ENCODE measurements at regions not wholly inside any gene's neighbourhood (a gene's known extent, or its start where the extent isn't known, plus 50 kb on each side); places are given as distances from the start of the nearest gene placed in this dataset.

- Histone ChIP-seq H3K9ac (ENCODE audit: low read depth in 1 of 2, low read length in 2 of 2) (no peak overlapping the region), H3K4me3 (ENCODE audit: low read depth in 1 of 3, low read length in 3 of 3) (no peak overlapping the region), H3K27me3 (ENCODE audit: control insufficient read depth in 4 of 4, insufficient read depth in 4 of 4, low read length in 3 of 4) (no peaks in the 10 kb centered on the region), H3K4me1 (ENCODE audit: control insufficient read depth in 4 of 4, insufficient read depth in 4 of 4, low read length in 3 of 4) (no peaks in the 10 kb centered on the region), H3K36me3 (ENCODE audit: control insufficient read depth in 4 of 4, insufficient read depth in 3 of 4, low read depth in 1 of 4, low read length in 3 of 4) (no peaks in the 10 kb centered on the region), H3K27ac (ENCODE audit: low read depth in 1 of 2, low read length in 2 of 2) (no peak overlapping the region), H3K9me3 (ENCODE audit: control insufficient read depth in 4 of 4, low read length in 3 of 4) (no peaks in the 10 kb centered on the region)
- TF ChIP-seq GABPA (IDR thresholded peaks at IDR 0.05 in 1 of 2, conservative IDR thresholded peaks at IDR 0.05 in 1 of 2) (no peak), EGR1 (IDR thresholded peaks at IDR 0.05; ENCODE audit: low read depth in 2 of 2) (no peak), FOXA2 (IDR thresholded peaks at IDR 0.05) (no peak), FOXA1 (IDR thresholded peaks at IDR 0.05) (no peak), TAF1 (conservative IDR thresholded peaks at IDR 0.05) (no peak)
- TF ChIP-seq, protein P1, sequence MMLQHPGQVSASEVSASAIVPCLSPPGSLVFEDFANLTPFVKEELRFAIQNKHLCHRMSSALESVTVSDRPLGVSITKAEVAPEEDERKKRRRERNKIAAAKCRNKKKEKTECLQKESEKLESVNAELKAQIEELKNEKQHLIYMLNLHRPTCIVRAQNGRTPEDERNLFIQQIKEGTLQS (IDR thresholded peaks at IDR 0.05) = no peak
- no peak for DNase-seq (ENCODE audit: low spot score)
- 88% methylated on average over 2 of the region's 2 CpGs for WGBS
Observed at GRCh38 chrX:3178329-3178728, 137.1 kb downstream of the ARSF start.

DNA sequence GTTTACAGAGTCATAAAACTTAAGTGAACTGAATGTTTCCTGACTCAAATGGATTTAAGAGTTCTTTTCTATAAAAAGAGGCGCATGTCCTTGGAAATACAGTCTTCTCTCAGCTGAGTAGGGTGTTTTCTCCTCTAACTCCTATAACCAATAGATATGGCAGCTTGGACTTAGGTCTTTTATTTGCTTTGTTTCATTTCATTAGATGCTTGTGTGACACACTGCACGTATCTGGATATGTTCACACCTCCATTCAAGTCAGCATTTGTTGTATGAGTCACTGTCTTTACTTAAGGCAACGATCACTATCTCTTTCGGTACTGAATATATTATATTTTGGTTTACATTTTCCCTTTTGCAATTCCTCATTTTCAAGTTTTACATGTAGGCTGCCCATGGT lies 136.6 kb downstream of the ARSF start:
- H3K4me3 ChIP-seq (ENCODE audit: low read depth in 1 of 3, low read length in 3 of 3) = no peak overlapping the region
- no peaks in the 10 kb centered on the region for H3K36me3 ChIP-seq (ENCODE audit: control insufficient read depth in 4 of 4, insufficient read depth in 3 of 4, low read depth in 1 of 4, low read length in 3 of 4)
- no peaks in the 10 kb centered on the region for H3K9me3 ChIP-seq (ENCODE audit: control insufficient read depth in 4 of 4, low read length in 3 of 4)
- DNase-seq (ENCODE audit: low spot score) = no peak
- 74% methylated on average over 4 of the region's 4 CpGs for WGBS
- no peaks in the 10 kb centered on the region for H3K4me1 ChIP-seq (ENCODE audit: control insufficient read depth in 4 of 4, insufficient read depth in 4 of 4, low read length in 3 of 4)
- no peaks in the 10 kb centered on the region for H3K27me3 ChIP-seq (ENCODE audit: control insufficient read depth in 4 of 4, insufficient read depth in 4 of 4, low read length in 3 of 4)
- TF ChIP-seq GABPA (IDR thresholded peaks at IDR 0.05 in 1 of 2, conservative IDR thresholded peaks at IDR 0.05 in 1 of 2) (no peak), SP1 (IDR thresholded peaks at IDR 0.05) (no peak), REST (IDR thresholded peaks at IDR 0.05) (no peak), TAF1 (conservative IDR thresholded peaks at IDR 0.05) (no peak), RAD21 (IDR thresholded peaks at IDR 0.05) (no peak), EGR1 (IDR thresholded peaks at IDR 0.05; ENCODE audit: low read depth in 2 of 2) (no peak), MAX (IDR thresholded peaks at IDR 0.05) (no peak), HNF4G (IDR thresholded peaks at IDR 0.05) (no peak), HNF4A (conservative IDR thresholded peaks at IDR 0.05) (no peak), FOXA2 (IDR thresholded peaks at IDR 0.05) (no peak), RXRA (IDR thresholded peaks at IDR 0.05) (no peak), YY1 (IDR thresholded peaks at IDR 0.05) (no peak), JUND (IDR thresholded peaks at IDR 0.05) (no peak)
- TF ChIP-seq, protein P1 (IDR thresholded peaks at IDR 0.05) = no peak
- TF ChIP-seq, protein P2, sequence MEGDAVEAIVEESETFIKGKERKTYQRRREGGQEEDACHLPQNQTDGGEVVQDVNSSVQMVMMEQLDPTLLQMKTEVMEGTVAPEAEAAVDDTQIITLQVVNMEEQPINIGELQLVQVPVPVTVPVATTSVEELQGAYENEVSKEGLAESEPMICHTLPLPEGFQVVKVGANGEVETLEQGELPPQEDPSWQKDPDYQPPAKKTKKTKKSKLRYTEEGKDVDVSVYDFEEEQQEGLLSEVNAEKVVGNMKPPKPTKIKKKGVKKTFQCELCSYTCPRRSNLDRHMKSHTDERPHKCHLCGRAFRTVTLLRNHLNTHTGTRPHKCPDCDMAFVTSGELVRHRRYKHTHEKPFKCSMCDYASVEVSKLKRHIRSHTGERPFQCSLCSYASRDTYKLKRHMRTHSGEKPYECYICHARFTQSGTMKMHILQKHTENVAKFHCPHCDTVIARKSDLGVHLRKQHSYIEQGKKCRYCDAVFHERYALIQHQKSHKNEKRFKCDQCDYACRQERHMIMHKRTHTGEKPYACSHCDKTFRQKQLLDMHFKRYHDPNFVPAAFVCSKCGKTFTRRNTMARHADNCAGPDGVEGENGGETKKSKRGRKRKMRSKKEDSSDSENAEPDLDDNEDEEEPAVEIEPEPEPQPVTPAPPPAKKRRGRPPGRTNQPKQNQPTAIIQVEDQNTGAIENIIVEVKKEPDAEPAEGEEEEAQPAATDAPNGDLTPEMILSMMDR (IDR thresholded peaks at IDR 0.05; ENCODE audit: low read depth, low read length, missing input control) = no peak
- no peak overlapping the region for H3K9ac ChIP-seq (ENCODE audit: low read depth in 1 of 2, low read length in 2 of 2)
- no peak overlapping the region for H3K27ac ChIP-seq (ENCODE audit: low read depth in 1 of 2, low read length in 2 of 2)
